ENCODE measurements at regions not wholly inside any gene's neighbourhood (a gene's known extent, or its start where the extent isn't known, plus 50 kb on each side); places are given as distances from the start of the nearest gene placed in this dataset.

DNA sequence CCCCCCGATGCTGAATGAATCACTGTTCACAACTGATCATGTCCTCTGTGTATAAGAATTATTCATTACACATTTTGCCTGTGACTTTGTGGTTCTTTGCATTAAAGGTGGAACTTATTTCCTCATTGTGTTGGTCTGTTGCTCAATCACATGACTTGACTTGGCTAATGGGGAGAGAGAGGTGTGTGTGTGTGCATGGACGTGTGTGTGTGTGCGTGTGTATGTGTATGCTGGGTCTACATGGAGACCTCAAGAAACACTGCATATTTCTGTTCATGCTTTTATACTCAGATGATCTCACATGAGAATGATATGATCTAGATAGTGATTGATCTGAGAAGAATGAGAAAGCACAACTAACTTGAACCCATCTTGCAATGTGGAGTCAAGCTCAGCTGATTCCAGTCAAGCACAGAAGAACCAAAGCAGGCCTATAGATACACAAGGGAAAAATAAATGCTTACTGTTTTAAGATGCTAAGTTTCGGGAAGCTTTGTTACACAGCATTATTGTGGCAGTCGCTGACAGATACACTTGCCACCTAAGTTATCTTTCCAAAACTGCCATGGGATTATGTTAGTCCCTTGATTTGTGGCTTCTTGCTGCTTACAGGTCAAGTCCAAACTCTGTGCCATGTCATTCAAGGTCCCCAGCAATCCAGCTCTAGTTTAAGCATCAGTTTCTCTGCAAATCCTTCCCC is 167.9 kb upstream of the ZFHX3 start:
- TF ChIP-seq, protein P1, sequence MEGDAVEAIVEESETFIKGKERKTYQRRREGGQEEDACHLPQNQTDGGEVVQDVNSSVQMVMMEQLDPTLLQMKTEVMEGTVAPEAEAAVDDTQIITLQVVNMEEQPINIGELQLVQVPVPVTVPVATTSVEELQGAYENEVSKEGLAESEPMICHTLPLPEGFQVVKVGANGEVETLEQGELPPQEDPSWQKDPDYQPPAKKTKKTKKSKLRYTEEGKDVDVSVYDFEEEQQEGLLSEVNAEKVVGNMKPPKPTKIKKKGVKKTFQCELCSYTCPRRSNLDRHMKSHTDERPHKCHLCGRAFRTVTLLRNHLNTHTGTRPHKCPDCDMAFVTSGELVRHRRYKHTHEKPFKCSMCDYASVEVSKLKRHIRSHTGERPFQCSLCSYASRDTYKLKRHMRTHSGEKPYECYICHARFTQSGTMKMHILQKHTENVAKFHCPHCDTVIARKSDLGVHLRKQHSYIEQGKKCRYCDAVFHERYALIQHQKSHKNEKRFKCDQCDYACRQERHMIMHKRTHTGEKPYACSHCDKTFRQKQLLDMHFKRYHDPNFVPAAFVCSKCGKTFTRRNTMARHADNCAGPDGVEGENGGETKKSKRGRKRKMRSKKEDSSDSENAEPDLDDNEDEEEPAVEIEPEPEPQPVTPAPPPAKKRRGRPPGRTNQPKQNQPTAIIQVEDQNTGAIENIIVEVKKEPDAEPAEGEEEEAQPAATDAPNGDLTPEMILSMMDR (IDR thresholded peaks at IDR 0.05): no peak
- no peak for TF ChIP-seq CHD2 (IDR thresholded peaks at IDR 0.05; ENCODE audit: low read length, partially characterized antibody)
- TF ChIP-seq RCOR1 (IDR thresholded peaks at IDR 0.05; ENCODE audit: low read length): no peak
- no peak for TF ChIP-seq RFX5 (IDR thresholded peaks at IDR 0.05; ENCODE audit: low read length)
- TF ChIP-seq, protein P2, sequence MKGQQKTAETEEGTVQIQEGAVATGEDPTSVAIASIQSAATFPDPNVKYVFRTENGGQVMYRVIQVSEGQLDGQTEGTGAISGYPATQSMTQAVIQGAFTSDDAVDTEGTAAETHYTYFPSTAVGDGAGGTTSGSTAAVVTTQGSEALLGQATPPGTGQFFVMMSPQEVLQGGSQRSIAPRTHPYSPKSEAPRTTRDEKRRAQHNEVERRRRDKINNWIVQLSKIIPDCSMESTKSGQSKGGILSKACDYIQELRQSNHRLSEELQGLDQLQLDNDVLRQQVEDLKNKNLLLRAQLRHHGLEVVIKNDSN (IDR thresholded peaks at IDR 0.05; ENCODE audit: borderline replicate concordance, low read depth): no peak
- TF ChIP-seq, protein P3, sequence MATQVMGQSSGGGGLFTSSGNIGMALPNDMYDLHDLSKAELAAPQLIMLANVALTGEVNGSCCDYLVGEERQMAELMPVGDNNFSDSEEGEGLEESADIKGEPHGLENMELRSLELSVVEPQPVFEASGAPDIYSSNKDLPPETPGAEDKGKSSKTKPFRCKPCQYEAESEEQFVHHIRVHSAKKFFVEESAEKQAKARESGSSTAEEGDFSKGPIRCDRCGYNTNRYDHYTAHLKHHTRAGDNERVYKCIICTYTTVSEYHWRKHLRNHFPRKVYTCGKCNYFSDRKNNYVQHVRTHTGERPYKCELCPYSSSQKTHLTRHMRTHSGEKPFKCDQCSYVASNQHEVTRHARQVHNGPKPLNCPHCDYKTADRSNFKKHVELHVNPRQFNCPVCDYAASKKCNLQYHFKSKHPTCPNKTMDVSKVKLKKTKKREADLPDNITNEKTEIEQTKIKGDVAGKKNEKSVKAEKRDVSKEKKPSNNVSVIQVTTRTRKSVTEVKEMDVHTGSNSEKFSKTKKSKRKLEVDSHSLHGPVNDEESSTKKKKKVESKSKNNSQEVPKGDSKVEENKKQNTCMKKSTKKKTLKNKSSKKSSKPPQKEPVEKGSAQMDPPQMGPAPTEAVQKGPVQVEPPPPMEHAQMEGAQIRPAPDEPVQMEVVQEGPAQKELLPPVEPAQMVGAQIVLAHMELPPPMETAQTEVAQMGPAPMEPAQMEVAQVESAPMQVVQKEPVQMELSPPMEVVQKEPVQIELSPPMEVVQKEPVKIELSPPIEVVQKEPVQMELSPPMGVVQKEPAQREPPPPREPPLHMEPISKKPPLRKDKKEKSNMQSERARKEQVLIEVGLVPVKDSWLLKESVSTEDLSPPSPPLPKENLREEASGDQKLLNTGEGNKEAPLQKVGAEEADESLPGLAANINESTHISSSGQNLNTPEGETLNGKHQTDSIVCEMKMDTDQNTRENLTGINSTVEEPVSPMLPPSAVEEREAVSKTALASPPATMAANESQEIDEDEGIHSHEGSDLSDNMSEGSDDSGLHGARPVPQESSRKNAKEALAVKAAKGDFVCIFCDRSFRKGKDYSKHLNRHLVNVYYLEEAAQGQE (IDR thresholded peaks at IDR 0.05; ENCODE audit: low read depth, low read length): no peak
- TF ChIP-seq, protein P4, sequence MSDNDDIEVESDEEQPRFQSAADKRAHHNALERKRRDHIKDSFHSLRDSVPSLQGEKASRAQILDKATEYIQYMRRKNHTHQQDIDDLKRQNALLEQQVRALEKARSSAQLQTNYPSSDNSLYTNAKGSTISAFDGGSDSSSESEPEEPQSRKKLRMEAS (IDR thresholded peaks at IDR 0.05; ENCODE audit: low read depth): no peak
- TF ChIP-seq TEAD4 (IDR thresholded peaks at IDR 0.05; ENCODE audit: borderline replicate concordance, insufficient read depth): no peak
- no peak for TF ChIP-seq EP300 (IDR thresholded peaks at IDR 0.05; ENCODE audit: borderline replicate concordance in 1 of 2, low read depth in 1 of 2, low read length in 1 of 2)
- TF ChIP-seq RAD21 (IDR thresholded peaks at IDR 0.05; ENCODE audit: low read length): no peak
- no peak for TF ChIP-seq GABPA (IDR thresholded peaks at IDR 0.05; ENCODE audit: low read depth)
- no peak for TF ChIP-seq SMC3 (IDR thresholded peaks at IDR 0.05; ENCODE audit: low read depth, low read length)

All from SK-N-SH (cell line).